Liver (tissue), 3 donors: ENCODE measurements at regions not wholly inside any gene's neighbourhood (a gene's known extent, or its start where the extent isn't known, plus 50 kb on each side); places are given as distances from the start of the nearest gene placed in this dataset.

Experiments
- ATF3 ChIP-seq: IDR thresholded peaks from 2 replicates; pipeline ENCODE4 v1.6.1; 2016; ENCODE audit warnings: antibody characterized with exemption
- CTCF ChIP-seq: fragments of 150-350 bp; IDR thresholded peaks from 2 replicates; pipeline ENCODE4 v1.5.1; 2017; ENCODE audit warnings: improper control_type of control experiment, low read depth, low read length; ENCODE audit not compliant: missing input control
- GABPA ChIP-seq, 2 donors: IDR thresholded peaks in 1 of 2; conservative IDR thresholded peaks in 1 of 2; 2 replicates each; pipeline ENCODE4 v1.6.1; 2016; ENCODE audit warnings: antibody characterized with exemption in 2 of 2, mild to moderate bottlenecking in 1 of 2, moderate library complexity in 1 of 2
- HNF4A ChIP-seq, 2 donors: conservative IDR thresholded peaks; 2 replicates each; pipeline ENCODE4 v1.6.1; 2016; ENCODE audit warnings: antibody characterized with exemption in 2 of 2, mild to moderate bottlenecking in 2 of 2
- RAD21 ChIP-seq, 2 donors: IDR thresholded peaks; 2 replicates each; pipeline ENCODE4 v1.6.1; 2016; ENCODE audit warnings: antibody characterized with exemption in 2 of 2, mild to moderate bottlenecking in 2 of 2
- RXRA ChIP-seq, 2 donors: IDR thresholded peaks; 2 replicates each; pipeline ENCODE4 v1.6.1; 2017 to 2018; ENCODE audit warnings: antibody characterized with exemption in 2 of 2, mild to moderate bottlenecking in 1 of 2
- ZBTB33 ChIP-seq: IDR thresholded peaks from 2 replicates; pipeline ENCODE4 v1.6.1; 2016; ENCODE audit warnings: antibody characterized with exemption
- TF ChIP-seq, protein P1 (sequence below): IDR thresholded peaks from 2 replicates; pipeline ENCODE4 v1.6.1; 2016; ENCODE audit warnings: antibody characterized with exemption
- donor health status: healthy.
- donor health status: healthy.

DNA sequence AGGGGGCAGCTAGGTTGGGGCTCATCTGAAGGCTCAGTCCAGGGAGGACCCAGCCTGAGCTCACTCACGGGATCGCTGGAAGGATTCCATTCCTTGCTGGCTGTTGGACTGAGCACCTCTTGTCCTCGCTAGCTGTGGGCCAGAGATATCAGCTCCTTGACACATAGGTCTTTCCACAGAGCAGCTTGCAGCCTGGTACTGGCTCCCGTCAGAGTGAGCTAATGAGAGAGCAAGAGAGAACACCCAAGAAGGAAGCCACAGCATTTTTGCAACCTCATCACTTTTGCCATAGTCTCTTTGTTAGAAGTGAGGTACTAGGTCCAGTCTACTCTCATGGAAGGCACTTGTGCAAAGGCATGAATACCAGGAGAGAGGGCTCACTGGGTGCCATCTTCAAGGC, 179.9 kb downstream of the CDC5L start:
- TF ChIP-seq CTCF (no peak), RAD21 (IDR thresholded peaks at IDR 0.05) (no peak), RXRA (IDR thresholded peaks at IDR 0.05) (no peak), HNF4A (conservative IDR thresholded peaks at IDR 0.05) (no peak), ZBTB33 (no peak), ATF3 (no peak), GABPA (IDR thresholded peaks at IDR 0.05 in 1 of 2, conservative IDR thresholded peaks at IDR 0.05 in 1 of 2) (no peak)
- TF ChIP-seq, protein P1, sequence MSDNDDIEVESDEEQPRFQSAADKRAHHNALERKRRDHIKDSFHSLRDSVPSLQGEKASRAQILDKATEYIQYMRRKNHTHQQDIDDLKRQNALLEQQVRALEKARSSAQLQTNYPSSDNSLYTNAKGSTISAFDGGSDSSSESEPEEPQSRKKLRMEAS, result no peak
